ENCODE measurements at regions not wholly inside any gene's neighbourhood (a gene's known extent, or its start where the extent isn't known, plus 50 kb on each side); places are given as distances from the start of the nearest gene placed in this dataset.
"Not testable (repeated sequence)": the region's sequence is repeated elsewhere in the genome, so short reads cannot be mapped to it uniquely, and the experiment has no call there.

- H3K4me3 ChIP-seq (ENCODE audit: low read depth, low read length, poor library complexity, severe bottlenecking); H3K79me2 ChIP-seq (ENCODE audit: insufficient read depth, low read depth, low read length); CTCF ChIA-PET (ENCODE audit: unreplicated experiment); H3K9me2 ChIP-seq (ENCODE audit: insufficient read depth, low read length); H3K4me2 ChIP-seq (ENCODE audit: low read length); H3K36me3 ChIP-seq (ENCODE audit: insufficient read depth, low read length); BruUV-seq (replicated peaks); H4K20me1 ChIP-seq (ENCODE audit: insufficient read depth, low read length); intact Hi-C loops (cut with micrococcal nuclease; ENCODE audit: unreplicated experiment); H3K27ac ChIP-seq (ENCODE audit: low read depth, low read length, poor library complexity, severe bottlenecking); H2AFZ ChIP-seq (ENCODE audit: low read length); H3K4me1 ChIP-seq (ENCODE audit: insufficient read depth, low read length, poor library complexity, severe bottlenecking); POLR2A ChIA-PET: not testable (repeated sequence)
- peak; percentile 46 for TF ChIP-seq CTCF (conservative IDR thresholded peaks at IDR 0.05; ENCODE audit: low read length)
- peak; percentile 3 for DNase-seq (ENCODE audit: low spot score)
- peaks cover 13% of the 10 kb centered on the region; the same call in 1 of the 2 replicates for H3K9me3 ChIP-seq (ENCODE audit: low read length)
Observed at GRCh38 chr22:12630965-12631364, 2897.0 kb upstream of the OR11H1 start.

- H3K9me2 ChIP-seq (ENCODE audit: insufficient read depth, low read length); CTCF ChIA-PET (ENCODE audit: unreplicated experiment); POLR2A ChIA-PET; H3K27ac ChIP-seq (ENCODE audit: low read depth, low read length, poor library complexity, severe bottlenecking); H3K36me3 ChIP-seq (ENCODE audit: insufficient read depth, low read length); H3K4me1 ChIP-seq (ENCODE audit: insufficient read depth, low read length, poor library complexity, severe bottlenecking); BruUV-seq (replicated peaks); H2AFZ ChIP-seq (ENCODE audit: low read length); H3K4me3 ChIP-seq (ENCODE audit: low read depth, low read length, poor library complexity, severe bottlenecking); DNase-seq (ENCODE audit: low spot score); H3K9me3 ChIP-seq (ENCODE audit: low read length); H3K79me2 ChIP-seq (ENCODE audit: insufficient read depth, low read depth, low read length); H4K20me1 ChIP-seq (ENCODE audit: insufficient read depth, low read length); intact Hi-C loops (cut with micrococcal nuclease; ENCODE audit: unreplicated experiment); H3K4me2 ChIP-seq (ENCODE audit: low read length): not testable (repeated sequence)
Observed at GRCh38 chr22:12637566-12638166, 2890.3 kb upstream of the OR11H1 start.

GRCh38 chr22:12638319-12638718, 2889.7 kb upstream of the OR11H1 start:
- H3K27ac ChIP-seq (ENCODE audit: low read depth, low read length, poor library complexity, severe bottlenecking); H3K79me2 ChIP-seq (ENCODE audit: insufficient read depth, low read depth, low read length); H3K4me3 ChIP-seq (ENCODE audit: low read depth, low read length, poor library complexity, severe bottlenecking); H3K9me2 ChIP-seq (ENCODE audit: insufficient read depth, low read length); DNase-seq (ENCODE audit: low spot score); H3K4me1 ChIP-seq (ENCODE audit: insufficient read depth, low read length, poor library complexity, severe bottlenecking); H3K9me3 ChIP-seq (ENCODE audit: low read length); H3K36me3 ChIP-seq (ENCODE audit: insufficient read depth, low read length); H2AFZ ChIP-seq (ENCODE audit: low read length); POLR2A ChIA-PET; H3K4me2 ChIP-seq (ENCODE audit: low read length); intact Hi-C loops (cut with micrococcal nuclease; ENCODE audit: unreplicated experiment); CTCF ChIA-PET (ENCODE audit: unreplicated experiment); H4K20me1 ChIP-seq (ENCODE audit: insufficient read depth, low read length); BruUV-seq (replicated peaks): not testable (repeated sequence)

Data from OCI-LY7 (cell line).